Neural cell (in vitro differentiated cells): ENCODE measurements at regions not wholly inside any gene's neighbourhood (a gene's known extent, or its start where the extent isn't known, plus 50 kb on each side); places are given as distances from the start of the nearest gene placed in this dataset.

ENCODE experiments used
- H2AFZ ChIP-seq: fragments of 200-600, 300-800 bp; sonication (generic), shearing (Covaris generic); 2 replicates; pipeline ENCODE4 v1.6.0; 2014; ENCODE audit warnings: low read depth, mild to moderate bottlenecking, antibody characterized with exemption, low read length, moderate library complexity
- H3F3A ChIP-seq: fragments of 200-600 bp; shearing (Covaris generic); 2 replicates; pipeline ENCODE4 v1.6.1; 2016; ENCODE audit warnings: mild to moderate bottlenecking, moderate library complexity, mixed read lengths, antibody characterized with exemption, low read length; ENCODE audit not compliant: insufficient read depth, poor library complexity, severe bottlenecking
- H3K27ac ChIP-seq: fragments of 200-600, 300-800 bp; sonication (generic), shearing (Covaris generic); 2 replicates; pipeline ENCODE4 v1.5.1; 2014; ENCODE audit warnings: mild to moderate bottlenecking, low read length, moderate library complexity
- H3K27me3 ChIP-seq: fragments of 300-800, 200-600 bp; sonication (generic), shearing (Covaris generic); 2 replicates; pipeline ENCODE4 v1.6.0; 2014; ENCODE audit warnings: mild to moderate bottlenecking, low read depth, low read length, moderate library complexity; ENCODE audit not compliant: insufficient read depth
- H3K36me3 ChIP-seq: fragments of 300-800, 200-600 bp; sonication (generic), shearing (Covaris generic); 2 replicates; pipeline ENCODE4 v1.5.1; 2014; ENCODE audit warnings: mild to moderate bottlenecking, antibody characterized with exemption, low read length, moderate library complexity; ENCODE audit not compliant: insufficient read depth
- H3K4me2 ChIP-seq: fragments of 300-800, 200-600 bp; sonication (generic), shearing (Covaris generic); 2 replicates; pipeline ENCODE4 v1.6.0; 2014; ENCODE audit warnings: mild to moderate bottlenecking, low read length
- H3K4me3 ChIP-seq: fragments of 300-800, 200-600 bp; sonication (generic), shearing (Covaris generic); 2 replicates; pipeline ENCODE4 v1.5.1; 2014; ENCODE audit warnings: mild to moderate bottlenecking, low read length, moderate library complexity
- H3K79me2 ChIP-seq: fragments of 200-600 bp; shearing (Covaris generic); replicated peaks from 2 replicates; pipeline ENCODE4 v1.6.0; 2014; ENCODE audit warnings: mild to moderate bottlenecking, low read length, moderate library complexity; ENCODE audit not compliant: insufficient read depth
- H3K9ac ChIP-seq: fragments of 300-800, 200-600 bp; sonication (generic), shearing (Covaris generic); 2 replicates; pipeline ENCODE4 v1.6.1; 2016; ENCODE audit warnings: mild to moderate bottlenecking, low read length, mixed read lengths
- H3K9me2 ChIP-seq: fragments of 200-600 bp; shearing (Covaris generic); 2 replicates; pipeline ENCODE4 v1.6.1; 2016; ENCODE audit warnings: mild to moderate bottlenecking, low read length, mixed read lengths; ENCODE audit not compliant: insufficient read depth
- H3K9me3 ChIP-seq: fragments of 200-600, 300-800 bp; sonication (generic), shearing (Covaris generic); 2 replicates; pipeline ENCODE4 v1.6.1; 2016; ENCODE audit warnings: mild to moderate bottlenecking, mixed run types, low read length, moderate library complexity, mixed read lengths
- H4K20me1 ChIP-seq: fragments of 200-600 bp; shearing (Covaris generic); 2 replicates; pipeline ENCODE4 v1.6.1; 2016; ENCODE audit warnings: mild to moderate bottlenecking, mixed run types; ENCODE audit not compliant: insufficient read depth
- EP300 ChIP-seq: fragments of 450-650 bp; conservative IDR thresholded peaks from 2 replicates; pipeline ENCODE4 v1.6.1; 2014; ENCODE audit warnings: antibody characterized with exemption, mild to moderate bottlenecking, moderate library complexity; ENCODE audit not compliant: poor library complexity, severe bottlenecking
- EZH2 ChIP-seq: fragments of 200-600, 300-800 bp; shearing (Covaris generic), sonication (generic); IDR thresholded peaks from 2 replicates; pipeline ENCODE4 v1.6.1; 2014; ENCODE audit warnings: antibody characterized with exemption, low read length, borderline replicate concordance, mild to moderate bottlenecking; ENCODE audit not compliant: insufficient read depth, poor library complexity, severe bottlenecking
- MXI1 ChIP-seq: fragments of 450-650 bp; conservative IDR thresholded peaks from 2 replicates; pipeline ENCODE4 v1.6.1; 2014; ENCODE audit warnings: antibody characterized with exemption, mild to moderate bottlenecking; ENCODE audit not compliant: poor library complexity, severe bottlenecking
- POLR2AphosphoS5 ChIP-seq: IDR thresholded peaks from 2 replicates; pipeline ENCODE4 v1.6.1; 2012
- RAD21 ChIP-seq: fragments of 450-650 bp; conservative IDR thresholded peaks from 2 replicates; pipeline ENCODE4 v1.6.1; 2014; ENCODE audit warnings: antibody characterized with exemption, mild to moderate bottlenecking, moderate library complexity
- SMC3 ChIP-seq: fragments of 450-650 bp; conservative IDR thresholded peaks from 2 replicates; pipeline ENCODE4 v1.6.1; 2014; ENCODE audit warnings: antibody characterized with exemption, mild to moderate bottlenecking, moderate library complexity; ENCODE audit not compliant: poor library complexity
- TAF1 ChIP-seq: IDR thresholded peaks from 2 replicates; pipeline ENCODE4 v1.6.1; 2012; ENCODE audit warnings: low read depth
- TF ChIP-seq, protein P1 (sequence below): IDR thresholded peaks from 2 replicates; pipeline ENCODE4 v1.6.1; 2012; ENCODE audit warnings: borderline replicate concordance
- TF ChIP-seq, protein P2 (sequence below): fragments of 450-650 bp; IDR thresholded peaks from 2 replicates; pipeline ENCODE4 v1.5.1; 2014; ENCODE audit warnings: antibody characterized with exemption, mild to moderate bottlenecking, moderate library complexity; ENCODE audit not compliant: poor library complexity, severe bottlenecking

DNA sequence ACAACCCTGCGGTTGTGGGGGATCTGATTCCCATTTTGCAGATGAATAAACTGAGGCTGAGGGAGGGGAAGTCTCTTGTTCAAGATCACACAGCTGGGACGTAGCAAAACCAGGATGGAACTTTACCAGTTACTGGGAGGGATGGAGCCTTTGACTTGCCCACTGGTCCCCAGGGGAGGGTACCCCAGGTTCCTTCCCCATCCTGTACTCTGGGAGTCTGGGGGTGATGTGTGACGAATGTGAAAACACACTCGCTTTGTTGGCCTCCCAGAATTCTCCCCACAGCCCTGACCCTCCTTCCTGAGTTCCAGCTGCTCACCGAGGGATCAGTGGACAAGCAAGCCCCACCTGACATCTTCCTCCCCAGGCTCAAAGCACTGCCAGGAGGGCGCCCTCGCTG, 135.1 kb downstream of the NSG2 start:
- no peaks in the 10 kb centered on the region for H3K9me3 ChIP-seq
- H3K36me3 ChIP-seq, result no peaks in the 10 kb centered on the region
- H3K9ac ChIP-seq, result no peak overlapping the region
- no peaks in the 10 kb centered on the region for H3K79me2 ChIP-seq
- H3K4me3 ChIP-seq, result no peak overlapping the region
- H4K20me1 ChIP-seq, result no peaks in the 10 kb centered on the region
- TF ChIP-seq RAD21, result no peak
- TF ChIP-seq EP300, result no peak
- TF ChIP-seq, protein P1, sequence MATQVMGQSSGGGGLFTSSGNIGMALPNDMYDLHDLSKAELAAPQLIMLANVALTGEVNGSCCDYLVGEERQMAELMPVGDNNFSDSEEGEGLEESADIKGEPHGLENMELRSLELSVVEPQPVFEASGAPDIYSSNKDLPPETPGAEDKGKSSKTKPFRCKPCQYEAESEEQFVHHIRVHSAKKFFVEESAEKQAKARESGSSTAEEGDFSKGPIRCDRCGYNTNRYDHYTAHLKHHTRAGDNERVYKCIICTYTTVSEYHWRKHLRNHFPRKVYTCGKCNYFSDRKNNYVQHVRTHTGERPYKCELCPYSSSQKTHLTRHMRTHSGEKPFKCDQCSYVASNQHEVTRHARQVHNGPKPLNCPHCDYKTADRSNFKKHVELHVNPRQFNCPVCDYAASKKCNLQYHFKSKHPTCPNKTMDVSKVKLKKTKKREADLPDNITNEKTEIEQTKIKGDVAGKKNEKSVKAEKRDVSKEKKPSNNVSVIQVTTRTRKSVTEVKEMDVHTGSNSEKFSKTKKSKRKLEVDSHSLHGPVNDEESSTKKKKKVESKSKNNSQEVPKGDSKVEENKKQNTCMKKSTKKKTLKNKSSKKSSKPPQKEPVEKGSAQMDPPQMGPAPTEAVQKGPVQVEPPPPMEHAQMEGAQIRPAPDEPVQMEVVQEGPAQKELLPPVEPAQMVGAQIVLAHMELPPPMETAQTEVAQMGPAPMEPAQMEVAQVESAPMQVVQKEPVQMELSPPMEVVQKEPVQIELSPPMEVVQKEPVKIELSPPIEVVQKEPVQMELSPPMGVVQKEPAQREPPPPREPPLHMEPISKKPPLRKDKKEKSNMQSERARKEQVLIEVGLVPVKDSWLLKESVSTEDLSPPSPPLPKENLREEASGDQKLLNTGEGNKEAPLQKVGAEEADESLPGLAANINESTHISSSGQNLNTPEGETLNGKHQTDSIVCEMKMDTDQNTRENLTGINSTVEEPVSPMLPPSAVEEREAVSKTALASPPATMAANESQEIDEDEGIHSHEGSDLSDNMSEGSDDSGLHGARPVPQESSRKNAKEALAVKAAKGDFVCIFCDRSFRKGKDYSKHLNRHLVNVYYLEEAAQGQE, result no peak
- TF ChIP-seq, protein P2, sequence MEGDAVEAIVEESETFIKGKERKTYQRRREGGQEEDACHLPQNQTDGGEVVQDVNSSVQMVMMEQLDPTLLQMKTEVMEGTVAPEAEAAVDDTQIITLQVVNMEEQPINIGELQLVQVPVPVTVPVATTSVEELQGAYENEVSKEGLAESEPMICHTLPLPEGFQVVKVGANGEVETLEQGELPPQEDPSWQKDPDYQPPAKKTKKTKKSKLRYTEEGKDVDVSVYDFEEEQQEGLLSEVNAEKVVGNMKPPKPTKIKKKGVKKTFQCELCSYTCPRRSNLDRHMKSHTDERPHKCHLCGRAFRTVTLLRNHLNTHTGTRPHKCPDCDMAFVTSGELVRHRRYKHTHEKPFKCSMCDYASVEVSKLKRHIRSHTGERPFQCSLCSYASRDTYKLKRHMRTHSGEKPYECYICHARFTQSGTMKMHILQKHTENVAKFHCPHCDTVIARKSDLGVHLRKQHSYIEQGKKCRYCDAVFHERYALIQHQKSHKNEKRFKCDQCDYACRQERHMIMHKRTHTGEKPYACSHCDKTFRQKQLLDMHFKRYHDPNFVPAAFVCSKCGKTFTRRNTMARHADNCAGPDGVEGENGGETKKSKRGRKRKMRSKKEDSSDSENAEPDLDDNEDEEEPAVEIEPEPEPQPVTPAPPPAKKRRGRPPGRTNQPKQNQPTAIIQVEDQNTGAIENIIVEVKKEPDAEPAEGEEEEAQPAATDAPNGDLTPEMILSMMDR, result no peak
- no peak for TF ChIP-seq MXI1
- no peak for TF ChIP-seq POLR2AphosphoS5
- TF ChIP-seq EZH2, result no peak
- TF ChIP-seq TAF1, result no peak
- no peak for TF ChIP-seq SMC3
- no peak overlapping the region for H3K27ac ChIP-seq
- H3F3A ChIP-seq, result no peaks in the 10 kb centered on the region
- no peak overlapping the region for H2AFZ ChIP-seq
- no peak overlapping the region for H3K4me2 ChIP-seq
- no peaks in the 10 kb centered on the region for H3K27me3 ChIP-seq
- H3K9me2 ChIP-seq, result no peaks in the 10 kb centered on the region

DNA sequence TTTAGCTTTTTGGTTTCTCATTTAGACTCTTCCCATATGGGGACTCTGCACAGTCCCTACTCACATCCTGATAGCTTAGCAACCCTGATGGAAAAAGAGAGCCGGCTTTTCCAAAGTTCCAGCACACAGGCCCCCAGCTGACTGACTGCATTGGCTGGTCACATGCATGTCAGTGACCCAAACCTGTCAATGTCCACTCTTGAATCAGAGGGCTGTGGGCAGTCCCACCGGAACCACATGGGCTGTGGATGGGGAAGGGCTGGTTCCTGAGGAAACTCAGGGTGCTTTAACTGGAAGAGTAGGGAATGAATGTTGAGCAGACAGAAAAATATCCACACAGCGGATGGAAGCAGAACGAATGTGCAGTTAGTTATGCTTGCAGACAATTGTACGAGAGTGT, 136.6 kb downstream of the NSG2 start:
- Histone ChIP-seq H3K9me2 (no peaks in the 10 kb centered on the region), H3K9ac (no peak overlapping the region), H3K36me3 (no peaks in the 10 kb centered on the region), H3K79me2 (no peaks in the 10 kb centered on the region), H3K4me2 (no peak overlapping the region), H4K20me1 (no peaks in the 10 kb centered on the region), H3K9me3 (no peaks in the 10 kb centered on the region), H3F3A (no peaks in the 10 kb centered on the region), H3K4me3 (no peak overlapping the region), H3K27me3 (no peaks in the 10 kb centered on the region), H2AFZ (no peak overlapping the region), H3K27ac (no peak overlapping the region)
- TF ChIP-seq TAF1 (no peak), EP300 (no peak)

DNA sequence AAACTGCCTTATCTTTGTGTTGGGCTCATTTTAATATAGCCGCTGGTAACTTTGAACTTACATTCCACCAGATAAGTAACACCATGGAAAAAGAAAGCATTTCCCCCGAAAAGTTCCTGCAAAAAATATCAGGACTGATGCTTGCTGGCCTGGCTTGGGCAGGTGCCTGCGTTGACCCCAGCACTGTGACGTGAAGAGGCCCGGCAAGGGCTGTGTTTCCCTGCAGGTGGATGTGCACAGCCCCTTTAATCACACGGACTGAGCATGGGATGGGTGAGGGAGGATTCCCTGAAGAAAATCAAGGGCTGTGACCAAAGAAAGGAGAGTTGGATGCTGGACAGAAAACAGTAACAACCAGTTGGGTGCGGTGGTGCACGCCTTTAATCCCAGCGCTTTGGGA, 138.2 kb downstream of the NSG2 start:
- no peaks in the 10 kb centered on the region for H3K36me3 ChIP-seq
- H4K20me1 ChIP-seq, result no peaks in the 10 kb centered on the region
- H3K4me3 ChIP-seq, result no peak overlapping the region
- H3K27me3 ChIP-seq, result no peaks in the 10 kb centered on the region
- no peaks in the 10 kb centered on the region for H3F3A ChIP-seq
- no peak for TF ChIP-seq MXI1
- TF ChIP-seq EP300, result no peak
- TF ChIP-seq, protein P1, result no peak
- TF ChIP-seq, protein P2, result no peak
- no peak for TF ChIP-seq POLR2AphosphoS5
- no peak for TF ChIP-seq EZH2
- no peak for TF ChIP-seq TAF1
- no peak for TF ChIP-seq SMC3
- TF ChIP-seq RAD21, result no peak
- H3K9me3 ChIP-seq, result no peaks in the 10 kb centered on the region
- H3K9me2 ChIP-seq, result no peaks in the 10 kb centered on the region
- no peak overlapping the region for H3K4me2 ChIP-seq
- H3K79me2 ChIP-seq, result no peaks in the 10 kb centered on the region
- no peak overlapping the region for H3K27ac ChIP-seq
- no peak overlapping the region for H2AFZ ChIP-seq
- no peak overlapping the region for H3K9ac ChIP-seq
